ENCODE measurements at regions not wholly inside any gene's neighbourhood (a gene's known extent, or its start where the extent isn't known, plus 50 kb on each side); places are given as distances from the start of the nearest gene placed in this dataset.

DNA sequence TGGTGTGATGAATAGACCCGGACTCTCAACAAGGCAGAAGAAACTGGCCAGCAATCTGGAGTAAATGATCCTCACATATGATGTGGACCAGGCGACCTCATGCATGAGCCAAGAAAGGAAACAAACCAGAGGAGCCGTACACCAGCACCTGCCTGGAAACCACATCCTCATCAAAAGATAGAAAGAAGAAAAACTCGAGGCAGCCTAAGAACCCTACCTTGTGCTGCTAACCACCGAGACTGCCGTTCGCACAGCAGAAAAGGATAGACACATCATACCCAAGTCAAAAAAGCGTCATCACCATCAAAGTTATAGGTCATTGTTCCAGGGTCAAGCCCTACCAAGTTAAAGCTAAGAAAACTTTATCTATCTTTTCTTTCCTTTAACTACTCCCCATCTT, 66.7 kb downstream of the RESF1 start:
- TF ChIP-seq, protein P1, sequence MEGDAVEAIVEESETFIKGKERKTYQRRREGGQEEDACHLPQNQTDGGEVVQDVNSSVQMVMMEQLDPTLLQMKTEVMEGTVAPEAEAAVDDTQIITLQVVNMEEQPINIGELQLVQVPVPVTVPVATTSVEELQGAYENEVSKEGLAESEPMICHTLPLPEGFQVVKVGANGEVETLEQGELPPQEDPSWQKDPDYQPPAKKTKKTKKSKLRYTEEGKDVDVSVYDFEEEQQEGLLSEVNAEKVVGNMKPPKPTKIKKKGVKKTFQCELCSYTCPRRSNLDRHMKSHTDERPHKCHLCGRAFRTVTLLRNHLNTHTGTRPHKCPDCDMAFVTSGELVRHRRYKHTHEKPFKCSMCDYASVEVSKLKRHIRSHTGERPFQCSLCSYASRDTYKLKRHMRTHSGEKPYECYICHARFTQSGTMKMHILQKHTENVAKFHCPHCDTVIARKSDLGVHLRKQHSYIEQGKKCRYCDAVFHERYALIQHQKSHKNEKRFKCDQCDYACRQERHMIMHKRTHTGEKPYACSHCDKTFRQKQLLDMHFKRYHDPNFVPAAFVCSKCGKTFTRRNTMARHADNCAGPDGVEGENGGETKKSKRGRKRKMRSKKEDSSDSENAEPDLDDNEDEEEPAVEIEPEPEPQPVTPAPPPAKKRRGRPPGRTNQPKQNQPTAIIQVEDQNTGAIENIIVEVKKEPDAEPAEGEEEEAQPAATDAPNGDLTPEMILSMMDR (conservative IDR thresholded peaks at IDR 0.05), result no peak
- no peak for TF ChIP-seq ZFX (IDR thresholded peaks at IDR 0.05)
